ENCODE measurements at regions not wholly inside any gene's neighbourhood (a gene's known extent, or its start where the extent isn't known, plus 50 kb on each side); places are given as distances from the start of the nearest gene placed in this dataset.

GRCh38 chr3:101096444-101096843, 103.2 kb upstream of the ABI3BP start:
- no peaks in the 10 kb centered on the region for H3K36me3 ChIP-seq (ENCODE audit: control insufficient read depth, insufficient read depth, low read length)
- H3K4me3 ChIP-seq (ENCODE audit: low read depth, low read length): no peak overlapping the region
- POLR2A ChIA-PET: no interaction called here
- no peak for TF ChIP-seq CTCF (IDR thresholded peaks at IDR 0.05; ENCODE audit: insufficient read depth, low read depth, low read length)
- H3K27me3 ChIP-seq (ENCODE audit: control insufficient read depth, insufficient read depth, low read length): no peaks in the 10 kb centered on the region
- CTCF ChIA-PET: no interaction called here
- DNase-seq (ENCODE audit: low read depth): no peak

- H3K36me3 ChIP-seq (ENCODE audit: control insufficient read depth, insufficient read depth, low read length): no peaks in the 10 kb centered on the region
- TF ChIP-seq CTCF (IDR thresholded peaks at IDR 0.05; ENCODE audit: insufficient read depth, low read depth, low read length): no peak
- POLR2A ChIA-PET: no interaction called here
- CTCF ChIA-PET: interaction anchor here (0.6 kb wide), 1 partner anchor 9 kb away, joined by 4 read pairs; no protein-coding TSS in a partner anchor
- no peak for DNase-seq (ENCODE audit: low read depth)
- H3K4me3 ChIP-seq (ENCODE audit: low read depth, low read length): no peak overlapping the region
- H3K27me3 ChIP-seq (ENCODE audit: control insufficient read depth, insufficient read depth, low read length): no peaks in the 10 kb centered on the region
Observed at GRCh38 chr3:101095693-101096430, 102.6 kb upstream of the ABI3BP start.

GRCh38 chr3:101091489-101091888, 98.3 kb upstream of the ABI3BP start:
- Histone ChIP-seq H3K36me3 (ENCODE audit: control insufficient read depth, insufficient read depth, low read length) (no peaks in the 10 kb centered on the region), H3K4me3 (ENCODE audit: low read depth, low read length) (no peak overlapping the region), H3K27me3 (ENCODE audit: control insufficient read depth, insufficient read depth, low read length) (no peaks in the 10 kb centered on the region)
- TF ChIP-seq CTCF (IDR thresholded peaks at IDR 0.05; ENCODE audit: insufficient read depth, low read depth, low read length): no peak
- ChIA-PET CTCF (no interaction called here), POLR2A (no interaction called here)
- no peak for DNase-seq (ENCODE audit: low read depth)

GRCh38 chr3:101085752-101086151, 92.5 kb upstream of the ABI3BP start:
- Histone ChIP-seq H3K27me3 (ENCODE audit: control insufficient read depth, insufficient read depth, low read length) (no peaks in the 10 kb centered on the region), H3K36me3 (ENCODE audit: control insufficient read depth, insufficient read depth, low read length) (no peaks in the 10 kb centered on the region), H3K4me3 (ENCODE audit: low read depth, low read length) (no peak overlapping the region)
- DNase-seq (ENCODE audit: low read depth): no peak
- TF ChIP-seq CTCF (IDR thresholded peaks at IDR 0.05; ENCODE audit: insufficient read depth, low read depth, low read length): no peak
- ChIA-PET POLR2A (no interaction called here), CTCF (no interaction called here)

GRCh38 chr3:101084404-101084803, 91.2 kb upstream of the ABI3BP start:
- no peak for TF ChIP-seq CTCF (IDR thresholded peaks at IDR 0.05; ENCODE audit: insufficient read depth, low read depth, low read length)
- H3K36me3 ChIP-seq (ENCODE audit: control insufficient read depth, insufficient read depth, low read length): no peaks in the 10 kb centered on the region
- DNase-seq (ENCODE audit: low read depth): no peak
- CTCF ChIA-PET: interaction anchor here (0.9 kb wide), 1 partner anchor 77 kb away, joined by 3 read pairs; no protein-coding TSS in a partner anchor
- POLR2A ChIA-PET: no interaction called here
- no peak overlapping the region for H3K4me3 ChIP-seq (ENCODE audit: low read depth, low read length)
- no peaks in the 10 kb centered on the region for H3K27me3 ChIP-seq (ENCODE audit: control insufficient read depth, insufficient read depth, low read length)
